ENCODE measurements at regions not wholly inside any gene's neighbourhood (a gene's known extent, or its start where the extent isn't known, plus 50 kb on each side); places are given as distances from the start of the nearest gene placed in this dataset.

- FAIRE-seq: no peak
These were observed 456.3 kb downstream of the RIT2 start for GRCh38 chr18:42659187-42659586.

GRCh38 chr18:42670860-42671259 lies 444.6 kb downstream of the RIT2 start:
- TF ChIP-seq, protein P1, sequence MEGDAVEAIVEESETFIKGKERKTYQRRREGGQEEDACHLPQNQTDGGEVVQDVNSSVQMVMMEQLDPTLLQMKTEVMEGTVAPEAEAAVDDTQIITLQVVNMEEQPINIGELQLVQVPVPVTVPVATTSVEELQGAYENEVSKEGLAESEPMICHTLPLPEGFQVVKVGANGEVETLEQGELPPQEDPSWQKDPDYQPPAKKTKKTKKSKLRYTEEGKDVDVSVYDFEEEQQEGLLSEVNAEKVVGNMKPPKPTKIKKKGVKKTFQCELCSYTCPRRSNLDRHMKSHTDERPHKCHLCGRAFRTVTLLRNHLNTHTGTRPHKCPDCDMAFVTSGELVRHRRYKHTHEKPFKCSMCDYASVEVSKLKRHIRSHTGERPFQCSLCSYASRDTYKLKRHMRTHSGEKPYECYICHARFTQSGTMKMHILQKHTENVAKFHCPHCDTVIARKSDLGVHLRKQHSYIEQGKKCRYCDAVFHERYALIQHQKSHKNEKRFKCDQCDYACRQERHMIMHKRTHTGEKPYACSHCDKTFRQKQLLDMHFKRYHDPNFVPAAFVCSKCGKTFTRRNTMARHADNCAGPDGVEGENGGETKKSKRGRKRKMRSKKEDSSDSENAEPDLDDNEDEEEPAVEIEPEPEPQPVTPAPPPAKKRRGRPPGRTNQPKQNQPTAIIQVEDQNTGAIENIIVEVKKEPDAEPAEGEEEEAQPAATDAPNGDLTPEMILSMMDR (IDR thresholded peaks at IDR 0.05; ENCODE audit: borderline replicate concordance, extremely low read depth, insufficient read depth): no peak
- Histone ChIP-seq H3K4me1 (ENCODE audit: control insufficient read depth in 2 of 3, insufficient read depth in 2 of 3, low read depth in 1 of 3, low read length in 3 of 3) (no peaks in the 10 kb centered on the region), H3K27me3 (ENCODE audit: control insufficient read depth, insufficient read depth, low read length) (no peaks in the 10 kb centered on the region), H3K9ac (ENCODE audit: low read length in 3 of 3) (no peak overlapping the region), H3K4me3 (ENCODE audit: low read length in 3 of 3) (no peak overlapping the region), H3K9me3 (ENCODE audit: control insufficient read depth in 2 of 3, insufficient read depth in 1 of 3, low read length in 3 of 3) (no peaks in the 10 kb centered on the region), H3K27ac (ENCODE audit: low read depth in 2 of 2, low read length in 2 of 2) (no peak overlapping the region), H3K36me3 (ENCODE audit: control insufficient read depth in 2 of 3, insufficient read depth in 3 of 3, low read length in 3 of 3) (no peaks in the 10 kb centered on the region)
- DNase-seq (no peak), FAIRE-seq (no peak)
- intact Hi-C loops (cut with DNase I): no loop called here

More at GRCh38 chr18:42659187-42659586, 456.3 kb downstream of the RIT2 start:
- Histone ChIP-seq H3K4me1 (ENCODE audit: control insufficient read depth in 2 of 3, insufficient read depth in 2 of 3, low read depth in 1 of 3, low read length in 3 of 3) (no peaks in the 10 kb centered on the region), H3K4me3 (ENCODE audit: low read length in 3 of 3) (no peak overlapping the region), H3K27ac (ENCODE audit: low read depth in 2 of 2, low read length in 2 of 2) (no peak overlapping the region), H3K9ac (ENCODE audit: low read length in 3 of 3) (no peak overlapping the region), H3K9me3 (ENCODE audit: control insufficient read depth in 2 of 3, insufficient read depth in 1 of 3, low read length in 3 of 3) (no peaks in the 10 kb centered on the region), H3K27me3 (ENCODE audit: control insufficient read depth, insufficient read depth, low read length) (no peaks in the 10 kb centered on the region), H3K36me3 (ENCODE audit: control insufficient read depth in 2 of 3, insufficient read depth in 3 of 3, low read length in 3 of 3) (no peaks in the 10 kb centered on the region)
- intact Hi-C loops (cut with DNase I): no loop called here
- DNase-seq: peak in 1 of 5 donors; percentile 27
- TF ChIP-seq, protein P1 (IDR thresholded peaks at IDR 0.05; ENCODE audit: borderline replicate concordance, extremely low read depth, insufficient read depth): no peak

GRCh38 chr18:42675810-42676209 lies 439.7 kb downstream of the RIT2 start:
- intact Hi-C loops (cut with DNase I): no loop called here
- no peak for FAIRE-seq
- no peak for DNase-seq

More at GRCh38 chr18:42675810-42676209, 439.7 kb downstream of the RIT2 start:
- Histone ChIP-seq H3K27me3 (ENCODE audit: control insufficient read depth, insufficient read depth, low read length) (no peaks in the 10 kb centered on the region), H3K9me3 (ENCODE audit: control insufficient read depth in 2 of 3, insufficient read depth in 1 of 3, low read length in 3 of 3) (no peaks in the 10 kb centered on the region), H3K4me1 (ENCODE audit: control insufficient read depth in 2 of 3, insufficient read depth in 2 of 3, low read depth in 1 of 3, low read length in 3 of 3) (no peaks in the 10 kb centered on the region), H3K36me3 (ENCODE audit: control insufficient read depth in 2 of 3, insufficient read depth in 3 of 3, low read length in 3 of 3) (no peaks in the 10 kb centered on the region), H3K9ac (ENCODE audit: low read length in 3 of 3) (no peak overlapping the region), H3K27ac (ENCODE audit: low read depth in 2 of 2, low read length in 2 of 2) (no peak overlapping the region), H3K4me3 (ENCODE audit: low read length in 3 of 3) (no peak overlapping the region)
- TF ChIP-seq, protein P1 (IDR thresholded peaks at IDR 0.05; ENCODE audit: borderline replicate concordance, extremely low read depth, insufficient read depth): no peak
